HCT116 (cell line): ENCODE measurements at regions not wholly inside any gene's neighbourhood (a gene's known extent, or its start where the extent isn't known, plus 50 kb on each side); places are given as distances from the start of the nearest gene placed in this dataset.

Source experiments
- ATAC-seq: fragments of 200-7000 bp; cut with Tn5 transposase; 2 replicates; pipeline ENCODE4 v1.9.1; 2020; ENCODE audit warnings: mild to moderate bottlenecking, moderate library complexity
- BruUV-seq: library from RNA; stranded (reverse); fragments of 400-500 nt; replicated peaks from 2 replicates; lab custom pipeline; 2021; lab: Mats Ljungman, UMichigan
- CTCF ChIA-PET: fragments of 300-600 bp; sonication (Branson Sonifier 250); formaldehyde crosslinking; loops from one replicate; lab custom pipeline; 2021; ENCODE audit warnings: antibody characterized with exemption; lab: Charles Lee
- POLR2A ChIA-PET: fragments of 300-600, 350-600 bp; sonication (Branson Sonifier 250); formaldehyde crosslinking; loops from one replicate; lab custom pipeline; 2021; ENCODE audit warnings: antibody characterized with exemption; lab: Charles Lee
- RAD21 ChIA-PET, 2 experiments: fragments of 300-600 bp; sonication (Branson Sonifier 250); formaldehyde crosslinking; loops; one replicate each; lab custom pipeline; 2023; ENCODE audit warnings: low total read pairs in 2 of 2; ENCODE audit not compliant: uncharacterized antibody in 2 of 2, unreplicated experiment in 2 of 2, low non-redundant PET in 1 of 2; lab: Charles Lee
- DNase-seq: peaks from one replicate; pipeline ENCODE4 v3.0.0-alpha.2; 2010; ENCODE audit warnings: low read depth, low spot score
- H2AFZ ChIP-seq: fragments of 200-600 bp; shearing (Covaris generic), sonication (generic); 2 replicates; pipeline ENCODE4 v1.6.1; 2017; ENCODE audit warnings: low read depth, mixed run types, mixed read lengths, antibody characterized with exemption, low read length; ENCODE audit not compliant: poor library complexity, severe bottlenecking
- H3K27ac ChIP-seq: 2 replicates; pipeline ENCODE4 v1.5.1; 2012; ENCODE audit warnings: low read depth, low read length
- H3K27me3 ChIP-seq: fragments of 200-600 bp; sonication (generic); 2 replicates; pipeline ENCODE4 v1.6.1; 2016; ENCODE audit warnings: mixed run types, low read length, mixed read lengths; ENCODE audit not compliant: insufficient read depth
- H3K36me3 ChIP-seq, 2 experiments: fragments of 200-500 bp in 1 of 2; fragments of 200-600 bp in 1 of 2; sonication (Bioruptor generic) in 1 of 2; sonication (generic) in 1 of 2; 2 replicates each; pipeline versions ENCODE4 v1.5.1 to v1.6.1; 2014 to 2016; ENCODE audit warnings: low read length in 2 of 2, inconsistent platforms in 1 of 2, mixed read lengths in 1 of 2, mixed run types in 1 of 2; ENCODE audit not compliant: insufficient read depth in 2 of 2, control insufficient read depth in 1 of 2
- H3K4me1 ChIP-seq, 2 experiments: fragments of 200-600 bp in 1 of 2; sonication (generic) in 1 of 2; 2 replicates each; pipeline versions ENCODE4 v1.5.1 to v1.6.1; 2012 to 2017; ENCODE audit warnings: low read length in 2 of 2, inconsistent platforms in 1 of 2, mild to moderate bottlenecking in 1 of 2, mixed read lengths in 1 of 2, mixed run types in 1 of 2, moderate library complexity in 1 of 2; ENCODE audit not compliant: insufficient read depth in 2 of 2, control insufficient read depth in 1 of 2
- H3K4me2 ChIP-seq: fragments of 200-600 bp; sonication (generic); 2 replicates; pipeline ENCODE4 v1.6.1; 2017; ENCODE audit warnings: mixed run types, low read length, mixed read lengths
- H3K4me3 ChIP-seq, 2 experiments: fragments of 200-600 bp in 1 of 2; sonication (generic) in 1 of 2; replicated peaks in 1 of 2; 2 replicates each; pipeline ENCODE4 v1.5.1; 2011 to 2016; ENCODE audit warnings: low read length in 2 of 2, control low read depth in 1 of 2, low read depth in 1 of 2, mild to moderate bottlenecking in 1 of 2, mixed read lengths in 1 of 2, mixed run types in 1 of 2
- H3K79me2 ChIP-seq: fragments of 200-600 bp; sonication (generic); 2 replicates; pipeline ENCODE4 v1.6.1; 2017; ENCODE audit warnings: mild to moderate bottlenecking, mixed run types, low read length, moderate library complexity, mixed read lengths; ENCODE audit not compliant: insufficient read depth
- H3K9ac ChIP-seq: fragments of 200-600 bp; sonication (generic); 2 replicates; pipeline ENCODE4 v1.6.1; 2016; ENCODE audit warnings: low read length, mixed read lengths
- H3K9me2 ChIP-seq: fragments of 200-600 bp; sonication (generic), shearing (Covaris generic); 2 replicates; pipeline ENCODE4 v1.6.1; 2017; ENCODE audit warnings: mixed run types, mild to moderate bottlenecking, moderate library complexity; ENCODE audit not compliant: insufficient read depth
- H3K9me3 ChIP-seq, 2 experiments: fragments of 200-500 bp in 1 of 2; fragments of 200-600 bp in 1 of 2; sonication (Bioruptor generic) in 1 of 2; sonication (generic) in 1 of 2; 2 replicates each; pipeline ENCODE4 v1.6.1; 2014 to 2017; ENCODE audit warnings: low read length in 2 of 2, mixed read lengths in 2 of 2, inconsistent platforms in 1 of 2, low read depth in 1 of 2, mild to moderate bottlenecking in 1 of 2, mixed run types in 1 of 2, moderate library complexity in 1 of 2; ENCODE audit not compliant: control insufficient read depth in 1 of 2, insufficient read depth in 1 of 2
- H4K20me1 ChIP-seq: fragments of 200-600 bp; sonication (generic), shearing (Covaris generic); 2 replicates; pipeline ENCODE4 v1.6.1; 2017; ENCODE audit warnings: mixed run types, mild to moderate bottlenecking, moderate library complexity; ENCODE audit not compliant: insufficient read depth
- CBX3 ChIP-seq: IDR thresholded peaks from 2 replicates; pipeline ENCODE4 v1.6.1; 2012; ENCODE audit warnings: low read depth
- EGR1 ChIP-seq: IDR thresholded peaks from 2 replicates; pipeline ENCODE4 v1.6.1; 2012; ENCODE audit warnings: low read depth
- EZH2 ChIP-seq: fragments of 200-600 bp; sonication (generic); IDR thresholded peaks from 2 replicates; pipeline ENCODE4 v1.6.1; 2017; ENCODE audit warnings: antibody characterized with exemption, mixed run types
- EZH2phosphoT487 ChIP-seq: fragments of 200-600 bp; IDR thresholded peaks from 2 replicates; pipeline ENCODE4 v1.6.1; 2018; ENCODE audit warnings: antibody characterized with exemption, borderline replicate concordance
- POLR2A ChIP-seq: IDR thresholded peaks from 2 replicates; pipeline ENCODE4 v1.7.0; 2011; ENCODE audit warnings: borderline replicate concordance; ENCODE audit not compliant: insufficient read depth, insufficient read length; ENCODE audit errors: extremely low read depth
- SIN3A ChIP-seq: IDR thresholded peaks from 2 replicates; pipeline ENCODE4 v1.6.1; 2012; ENCODE audit warnings: low read depth
- TCF7L2 ChIP-seq: IDR thresholded peaks from 2 replicates; pipeline ENCODE4 v1.7.0; 2011; ENCODE audit warnings: borderline replicate concordance, inconsistent platforms; ENCODE audit not compliant: insufficient read depth, insufficient read length; ENCODE audit errors: extremely low read depth
- ZFX ChIP-seq: fragments of 450-650 bp; IDR thresholded peaks from 2 replicates; pipeline ENCODE4 v1.6.1; 2017
- intact Hi-C: fragments of 100-400 bp; cut with micrococcal nuclease; formaldehyde crosslinking; loops from 2 replicates; pipeline ENCODE4 v1.10.0; 2022
- TF ChIP-seq, protein P1 (sequence below), 3 experiments: fragments of 200-600 bp in 1 of 3; sonication (generic) in 1 of 3; IDR thresholded peaks in 2 of 3; conservative IDR thresholded peaks in 1 of 3; 2 replicates each; pipeline ENCODE4 v1.5.1; 2012 to 2017; ENCODE audit warnings: low read depth in 2 of 3, low read length in 2 of 3, antibody characterized with exemption in 1 of 3, borderline replicate concordance in 1 of 3, control low read depth in 1 of 3, mild to moderate bottlenecking in 1 of 3, mixed read lengths in 1 of 3, mixed run types in 1 of 3, moderate library complexity in 1 of 3; ENCODE audit not compliant: insufficient read depth in 1 of 3

DNA sequence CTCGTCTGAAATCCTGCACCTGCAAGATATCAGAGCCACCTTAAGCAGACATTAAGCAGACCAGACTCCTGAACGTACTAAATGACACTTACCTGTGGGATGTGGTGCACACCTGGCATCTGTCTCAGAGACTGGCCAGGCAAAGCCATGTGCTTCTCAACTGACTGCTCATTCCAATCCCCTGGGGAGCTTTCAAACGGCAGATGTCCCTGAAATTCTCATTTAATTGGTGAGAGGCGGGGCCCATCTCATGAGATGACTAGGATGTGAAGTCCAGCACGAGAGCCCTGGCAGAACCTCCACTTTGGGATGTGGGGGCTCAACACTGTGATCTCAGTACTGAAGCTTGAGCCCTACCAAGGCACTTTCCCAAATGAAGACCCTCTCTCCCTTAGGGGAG lies 84.9 kb upstream of the HMGXB4 start:
- ChIA-PET CTCF (no interaction called here), RAD21 (no interaction called here), POLR2A (no interaction called here)
- Histone ChIP-seq H2AFZ (no peak overlapping the region), H3K4me2 (no peak overlapping the region), H3K79me2 (no peaks in the 10 kb centered on the region), H3K27me3 (no peaks in the 10 kb centered on the region), H3K9ac (no peak overlapping the region), H3K9me2 (no peaks in the 10 kb centered on the region), H3K4me1 (no peaks in the 10 kb centered on the region), H3K9me3 (no peaks in the 10 kb centered on the region), H3K36me3 (no peaks in the 10 kb centered on the region), H3K27ac (no peak overlapping the region), H4K20me1 (no peaks in the 10 kb centered on the region), H3K4me3 (no peak overlapping the region)
- BruUV-seq = no TSS peak
- TF ChIP-seq EZH2 (no peak), ZFX (no peak), EGR1 (no peak), SIN3A (no peak), CBX3 (no peak), EZH2phosphoT487 (no peak)
- DNase-seq (no peak), ATAC-seq (no peak)
- intact Hi-C loops = no loop called here

DNA sequence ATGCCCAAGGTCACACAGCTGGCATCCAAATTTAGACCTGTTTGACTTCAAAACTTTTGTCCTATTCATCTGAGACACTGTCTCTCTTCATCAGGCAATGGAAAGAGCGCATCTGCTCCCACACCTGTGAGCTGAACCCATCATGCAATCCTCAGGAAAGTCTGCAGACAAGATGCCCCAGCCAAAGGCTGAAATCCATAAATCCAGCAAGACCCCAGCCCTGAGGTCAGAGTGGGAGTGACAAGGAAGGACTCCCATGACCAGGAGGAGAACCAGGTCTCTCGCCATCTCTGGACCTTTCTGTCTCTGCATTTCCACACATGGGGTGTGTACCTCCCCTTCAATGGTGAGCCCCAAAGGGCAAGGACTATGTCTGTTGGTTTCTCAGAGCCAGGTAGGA lies 83.6 kb upstream of the HMGXB4 start:
- H3K9me3 ChIP-seq = no peaks in the 10 kb centered on the region
- CTCF ChIA-PET = no interaction called here
- H3K9me2 ChIP-seq = no peaks in the 10 kb centered on the region
- intact Hi-C loops = no loop called here
- POLR2A ChIA-PET = no interaction called here
- no peaks in the 10 kb centered on the region for H3K36me3 ChIP-seq
- no peak for DNase-seq
- no peak overlapping the region for H3K4me3 ChIP-seq
- RAD21 ChIA-PET = no interaction called here
- H3K79me2 ChIP-seq = no peaks in the 10 kb centered on the region
- H2AFZ ChIP-seq = no peak overlapping the region
- H3K4me2 ChIP-seq = no peak overlapping the region
- TF ChIP-seq POLR2A (no peak), TCF7L2 (no peak)
- TF ChIP-seq, protein P1, sequence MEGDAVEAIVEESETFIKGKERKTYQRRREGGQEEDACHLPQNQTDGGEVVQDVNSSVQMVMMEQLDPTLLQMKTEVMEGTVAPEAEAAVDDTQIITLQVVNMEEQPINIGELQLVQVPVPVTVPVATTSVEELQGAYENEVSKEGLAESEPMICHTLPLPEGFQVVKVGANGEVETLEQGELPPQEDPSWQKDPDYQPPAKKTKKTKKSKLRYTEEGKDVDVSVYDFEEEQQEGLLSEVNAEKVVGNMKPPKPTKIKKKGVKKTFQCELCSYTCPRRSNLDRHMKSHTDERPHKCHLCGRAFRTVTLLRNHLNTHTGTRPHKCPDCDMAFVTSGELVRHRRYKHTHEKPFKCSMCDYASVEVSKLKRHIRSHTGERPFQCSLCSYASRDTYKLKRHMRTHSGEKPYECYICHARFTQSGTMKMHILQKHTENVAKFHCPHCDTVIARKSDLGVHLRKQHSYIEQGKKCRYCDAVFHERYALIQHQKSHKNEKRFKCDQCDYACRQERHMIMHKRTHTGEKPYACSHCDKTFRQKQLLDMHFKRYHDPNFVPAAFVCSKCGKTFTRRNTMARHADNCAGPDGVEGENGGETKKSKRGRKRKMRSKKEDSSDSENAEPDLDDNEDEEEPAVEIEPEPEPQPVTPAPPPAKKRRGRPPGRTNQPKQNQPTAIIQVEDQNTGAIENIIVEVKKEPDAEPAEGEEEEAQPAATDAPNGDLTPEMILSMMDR (IDR thresholded peaks at IDR 0.05 in 2 of 3, conservative IDR thresholded peaks at IDR 0.05 in 1 of 3; ENCODE audit: borderline replicate concordance in 1 of 3, insufficient read depth in 1 of 3, low read depth in 2 of 3, low read length in 2 of 3) = no peak
- H4K20me1 ChIP-seq = no peaks in the 10 kb centered on the region
- no TSS peak for BruUV-seq
- H3K4me1 ChIP-seq = no peaks in the 10 kb centered on the region
- H3K27ac ChIP-seq = no peak overlapping the region
- no peak overlapping the region for H3K9ac ChIP-seq
- no peak for ATAC-seq
- no peaks in the 10 kb centered on the region for H3K27me3 ChIP-seq
